Ectodermal cell (in vitro differentiated cells): ENCODE measurements at regions not wholly inside any gene's neighbourhood (a gene's known extent, or its start where the extent isn't known, plus 50 kb on each side); places are given as distances from the start of the nearest gene placed in this dataset.

Experiments used
- H3K27ac ChIP-seq: 2 replicates; pipeline ENCODE4 v1.7.0; 2013; ENCODE audit warnings: mild to moderate bottlenecking, low read depth, low read length; ENCODE audit not compliant: insufficient read depth, poor library complexity, severe bottlenecking
- H3K27me3 ChIP-seq: 2 replicates; pipeline ENCODE4 v1.7.0; 2013; ENCODE audit warnings: mild to moderate bottlenecking, low read length; ENCODE audit not compliant: insufficient read depth, control insufficient read depth, poor library complexity, severe bottlenecking
- H3K36me3 ChIP-seq: one replicate; pipeline ENCODE4 v1.7.0; 2013; ENCODE audit warnings: low read length; ENCODE audit not compliant: control insufficient read depth, insufficient read depth
- H3K4me1 ChIP-seq: one replicate; pipeline ENCODE4 v1.7.0; 2013; ENCODE audit warnings: low read length; ENCODE audit not compliant: control insufficient read depth, insufficient read depth
- H3K4me3 ChIP-seq: 2 replicates; pipeline ENCODE4 v1.7.0; 2013; ENCODE audit warnings: low read depth, low read length, control low read depth; ENCODE audit not compliant: insufficient read depth
- H3K9me3 ChIP-seq: 2 replicates; pipeline ENCODE4 v1.7.0; 2013; ENCODE audit warnings: mild to moderate bottlenecking, low read length, moderate library complexity; ENCODE audit not compliant: control insufficient read depth
- WGBS, 2 experiments: methylation state at CpG; one replicate each; pipeline ENCODE4 v1.1.7; 2013; ENCODE audit warnings: missing lambda C conversion rate in 2 of 2; 5-methylcytosine and 5-hydroxymethylcytosine counted together

GRCh38 chr13:63605403-63605802 is 2189.8 kb upstream of the PCDH20 start:
- H3K36me3 ChIP-seq: no peaks in the 10 kb centered on the region
- no peak overlapping the region for H3K27ac ChIP-seq
- no peaks in the 10 kb centered on the region for H3K9me3 ChIP-seq
- 95 to 98% methylated on average over 2 of the region's 2 CpGs for WGBS, 2 experiments
- H3K27me3 ChIP-seq: no peaks in the 10 kb centered on the region
- no peak overlapping the region for H3K4me3 ChIP-seq
- H3K4me1 ChIP-seq: no peaks in the 10 kb centered on the region

GRCh38 chr13:63595811-63596210 is 2180.2 kb upstream of the PCDH20 start:
- H3K27me3 ChIP-seq: no peaks in the 10 kb centered on the region
- no peaks in the 10 kb centered on the region for H3K4me1 ChIP-seq
- H3K4me3 ChIP-seq: no peak overlapping the region
- 95 to 98% methylated on average over 7 of the region's 7 CpGs for WGBS, 2 experiments
- H3K36me3 ChIP-seq: no peaks in the 10 kb centered on the region
- no peaks in the 10 kb centered on the region for H3K9me3 ChIP-seq
- no peak overlapping the region for H3K27ac ChIP-seq

- WGBS, 2 experiments: 90 to 93% methylated on average over 5 to 7 of the region's 7 CpGs
- Histone ChIP-seq H3K4me3 (no peak overlapping the region), H3K27ac (no peak overlapping the region), H3K4me1 (no peaks in the 10 kb centered on the region), H3K27me3 (no peaks in the 10 kb centered on the region), H3K36me3 (no peaks in the 10 kb centered on the region), H3K9me3 (peaks cover 2% of the 10 kb centered on the region)
These were observed 2170.8 kb upstream of the PCDH20 start for GRCh38 chr13:63586467-63586866.

DNA sequence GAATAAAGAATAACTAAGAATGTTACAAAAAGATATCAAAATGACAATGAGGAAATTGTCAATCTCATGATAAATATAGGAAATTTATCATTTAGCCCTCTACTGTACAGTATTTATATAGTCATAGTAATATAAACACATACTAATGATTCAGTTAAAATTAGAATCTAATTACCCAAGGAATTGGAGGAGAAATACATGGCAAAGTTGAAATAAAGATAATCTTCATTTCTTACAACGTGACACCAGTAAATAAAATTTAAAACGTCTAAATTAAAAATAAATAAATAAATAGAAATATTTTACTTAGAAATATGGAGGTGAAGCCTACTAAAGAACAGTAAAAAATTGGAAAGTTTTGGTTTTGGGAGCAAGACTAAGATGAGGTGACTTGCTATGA is 2163.1 kb upstream of the PCDH20 start:
- WGBS, 2 experiments: no CpG with 5 or more reads among the region's 2 CpGs
- no peaks in the 10 kb centered on the region for H3K4me1 ChIP-seq
- H3K27ac ChIP-seq: no peak overlapping the region

GRCh38 chr13:63567031-63567430 is 2151.4 kb upstream of the PCDH20 start:
- Histone ChIP-seq H3K27ac (no peak overlapping the region), H3K9me3 (no peaks in the 10 kb centered on the region), H3K36me3 (no peaks in the 10 kb centered on the region), H3K27me3 (no peaks in the 10 kb centered on the region), H3K4me3 (no peak overlapping the region), H3K4me1 (no peaks in the 10 kb centered on the region)
- 94 to 97% methylated on average over 1 of the region's 1 CpG for WGBS, 2 experiments

More for the DNA sequence above, 2163.1 kb upstream of the PCDH20 start:
- Histone ChIP-seq H3K36me3 (no peaks in the 10 kb centered on the region), H3K27me3 (no peaks in the 10 kb centered on the region), H3K9me3 (peaks cover 2% of the 10 kb centered on the region), H3K4me3 (no peak overlapping the region)

DNA sequence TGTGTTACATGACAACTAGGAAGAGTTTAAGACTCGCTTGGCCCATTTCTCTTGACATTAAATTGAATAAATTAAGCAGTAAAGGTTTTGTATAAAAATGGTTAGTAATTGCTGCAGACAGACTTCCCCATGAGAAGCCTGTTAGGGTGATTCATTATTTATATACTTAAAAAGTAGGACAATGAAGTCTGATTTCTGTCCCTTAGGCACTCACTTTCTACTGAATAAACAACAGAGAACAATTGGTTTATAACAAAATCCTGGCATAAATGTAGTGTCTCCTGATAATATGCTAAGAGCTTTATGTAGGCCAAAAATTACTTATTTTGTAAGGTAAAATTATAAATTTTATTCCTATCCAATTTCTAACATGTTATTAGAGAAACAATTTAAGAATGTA is 2138.5 kb upstream of the PCDH20 start:
- Histone ChIP-seq H3K36me3 (no peaks in the 10 kb centered on the region), H3K4me3 (no peak overlapping the region), H3K27ac (no peak overlapping the region), H3K9me3 (no peaks in the 10 kb centered on the region), H3K4me1 (no peaks in the 10 kb centered on the region), H3K27me3 (no peaks in the 10 kb centered on the region)
- WGBS, 2 experiments: 100% methylated on average over 1 of the region's 1 CpG; no CpG with 5 or more reads in 1 of the 2 experiments

- 87 to 96% methylated on average over 3 of the region's 3 CpGs for WGBS, 2 experiments
- no peaks in the 10 kb centered on the region for H3K9me3 ChIP-seq
- no peaks in the 10 kb centered on the region for H3K27me3 ChIP-seq
- no peak overlapping the region for H3K27ac ChIP-seq
- H3K4me3 ChIP-seq: no peak overlapping the region
- no peaks in the 10 kb centered on the region for H3K4me1 ChIP-seq
- H3K36me3 ChIP-seq: no peaks in the 10 kb centered on the region
These were observed 2136.1 kb upstream of the PCDH20 start for GRCh38 chr13:63551731-63552130.

DNA sequence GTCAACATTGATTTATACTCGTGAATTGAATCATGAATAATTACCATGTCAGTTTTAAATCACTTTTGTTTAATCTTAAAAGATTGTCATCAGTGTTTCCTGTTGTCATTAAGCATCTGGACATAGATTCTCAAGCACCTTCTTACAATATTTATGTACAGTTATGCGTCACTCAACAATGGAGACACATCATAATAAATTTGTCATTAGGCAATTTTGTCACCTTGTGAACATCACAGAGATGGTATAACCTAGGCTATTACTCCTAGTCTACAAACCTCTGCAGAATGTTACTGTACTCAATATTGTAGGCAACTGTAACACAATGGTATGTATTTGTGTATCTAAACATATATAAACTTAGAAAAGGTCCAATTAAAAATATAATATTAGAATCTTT is 2130.9 kb upstream of the PCDH20 start:
- H3K27ac ChIP-seq: no peak overlapping the region
- H3K36me3 ChIP-seq: no peaks in the 10 kb centered on the region
- no peaks in the 10 kb centered on the region for H3K27me3 ChIP-seq
- H3K4me3 ChIP-seq: no peak overlapping the region
- no peaks in the 10 kb centered on the region for H3K4me1 ChIP-seq
- H3K9me3 ChIP-seq: no peaks in the 10 kb centered on the region
- WGBS, 2 experiments: 94 to 100% methylated on average over 1 to 2 of the region's 2 CpGs

- Histone ChIP-seq H3K27ac (no peak overlapping the region), H3K9me3 (no peaks in the 10 kb centered on the region), H3K27me3 (no peaks in the 10 kb centered on the region), H3K36me3 (no peaks in the 10 kb centered on the region), H3K4me3 (no peak overlapping the region), H3K4me1 (no peaks in the 10 kb centered on the region)
- 80% methylated on average over 1 of the region's 1 CpG; no CpG with 5 or more reads in 1 of the 2 experiments for WGBS, 2 experiments
These were observed 2127.1 kb upstream of the PCDH20 start for GRCh38 chr13:63542770-63543169.

GRCh38 chr13:63541336-63541735 is 2125.7 kb upstream of the PCDH20 start:
- Histone ChIP-seq H3K36me3 (no peaks in the 10 kb centered on the region), H3K4me3 (no peak overlapping the region), H3K27me3 (no peaks in the 10 kb centered on the region), H3K4me1 (no peaks in the 10 kb centered on the region), H3K9me3 (no peaks in the 10 kb centered on the region), H3K27ac (no peak overlapping the region)
- WGBS, 2 experiments: 19 to 26% methylated on average over 6 of the region's 6 CpGs

GRCh38 chr13:63540061-63540460 is 2124.4 kb upstream of the PCDH20 start:
- Histone ChIP-seq H3K4me3 (no peak overlapping the region), H3K27ac (no peak overlapping the region), H3K36me3 (no peaks in the 10 kb centered on the region), H3K27me3 (no peaks in the 10 kb centered on the region), H3K4me1 (no peaks in the 10 kb centered on the region), H3K9me3 (no peaks in the 10 kb centered on the region)
- 80 to 83% methylated on average over 1 of the region's 1 CpG for WGBS, 2 experiments
